Cardiac muscle cell (in vitro differentiated cells and primary cell): ENCODE measurements at regions not wholly inside any gene's neighbourhood (a gene's known extent, or its start where the extent isn't known, plus 50 kb on each side); places are given as distances from the start of the nearest gene placed in this dataset.

Source experiments
- DNase-seq, 2 donors: peaks; one replicate each; pipeline versions ENCODE4 v3.0.0 to v3.0.0-alpha.2; 2010 to 2017; ENCODE audit warnings: low read depth in 1 of 2, low spot score in 1 of 2
- H3K27ac ChIP-seq: fragments of 200-600 bp; sonication (generic); 2 replicates; pipeline ENCODE4 v1.5.1; 2016
- H3K27me3 ChIP-seq: fragments of 200-600 bp; sonication (generic); 2 replicates; pipeline ENCODE4 v1.6.0; 2016; ENCODE audit warnings: control low read depth
- H3K36me3 ChIP-seq: fragments of 200-600 bp; sonication (generic); 2 replicates; pipeline ENCODE4 v1.5.1; 2016; ENCODE audit warnings: control low read depth
- H3K4me1 ChIP-seq: fragments of 200-600 bp; sonication (generic); 2 replicates; pipeline ENCODE4 v1.8.1; 2017; ENCODE audit warnings: low read depth, mild to moderate bottlenecking, mixed run types
- H3K4me3 ChIP-seq: fragments of 200-600 bp; sonication (generic); 2 replicates; pipeline ENCODE4 v1.5.1; 2016; ENCODE audit warnings: mild to moderate bottlenecking
- H3K9me3 ChIP-seq: fragments of 200-600 bp; sonication (generic); 2 replicates; pipeline ENCODE4 v1.5.1; 2017; ENCODE audit warnings: low read depth, mild to moderate bottlenecking, control low read depth
- TF ChIP-seq, protein P1 (sequence below): IDR thresholded peaks from 2 replicates; pipeline ENCODE4 v1.5.1; 2012; ENCODE audit warnings: low read depth, mild to moderate bottlenecking, low read length

DNA sequence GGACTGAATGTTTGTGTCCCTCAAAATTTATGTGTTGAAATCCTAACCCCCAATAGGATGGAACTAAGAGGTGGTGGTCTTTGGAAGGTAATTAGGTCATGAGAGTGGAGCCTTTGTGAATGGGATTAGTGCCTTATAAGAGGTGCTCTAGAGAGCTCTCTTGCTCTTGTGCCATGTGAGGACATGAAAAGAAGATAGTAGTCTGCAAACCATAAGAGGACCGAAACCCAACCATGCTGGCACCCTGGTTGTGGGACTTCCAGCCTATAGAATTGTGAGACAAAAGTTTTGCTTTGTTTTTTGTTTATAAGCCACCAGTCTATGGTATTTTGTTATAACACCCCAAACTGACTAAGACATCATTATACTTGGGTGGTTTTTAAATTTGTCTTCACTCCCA is 417.1 kb downstream of the ANKRD50 start:
- DNase-seq, result no peak
- H3K4me1 ChIP-seq, result no peaks in the 10 kb centered on the region
- H3K27ac ChIP-seq, result no peak overlapping the region
- TF ChIP-seq, protein P1, sequence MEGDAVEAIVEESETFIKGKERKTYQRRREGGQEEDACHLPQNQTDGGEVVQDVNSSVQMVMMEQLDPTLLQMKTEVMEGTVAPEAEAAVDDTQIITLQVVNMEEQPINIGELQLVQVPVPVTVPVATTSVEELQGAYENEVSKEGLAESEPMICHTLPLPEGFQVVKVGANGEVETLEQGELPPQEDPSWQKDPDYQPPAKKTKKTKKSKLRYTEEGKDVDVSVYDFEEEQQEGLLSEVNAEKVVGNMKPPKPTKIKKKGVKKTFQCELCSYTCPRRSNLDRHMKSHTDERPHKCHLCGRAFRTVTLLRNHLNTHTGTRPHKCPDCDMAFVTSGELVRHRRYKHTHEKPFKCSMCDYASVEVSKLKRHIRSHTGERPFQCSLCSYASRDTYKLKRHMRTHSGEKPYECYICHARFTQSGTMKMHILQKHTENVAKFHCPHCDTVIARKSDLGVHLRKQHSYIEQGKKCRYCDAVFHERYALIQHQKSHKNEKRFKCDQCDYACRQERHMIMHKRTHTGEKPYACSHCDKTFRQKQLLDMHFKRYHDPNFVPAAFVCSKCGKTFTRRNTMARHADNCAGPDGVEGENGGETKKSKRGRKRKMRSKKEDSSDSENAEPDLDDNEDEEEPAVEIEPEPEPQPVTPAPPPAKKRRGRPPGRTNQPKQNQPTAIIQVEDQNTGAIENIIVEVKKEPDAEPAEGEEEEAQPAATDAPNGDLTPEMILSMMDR, result no peak
- no peaks in the 10 kb centered on the region for H3K9me3 ChIP-seq
- H3K27me3 ChIP-seq, result no peaks in the 10 kb centered on the region
- H3K4me3 ChIP-seq, result no peak overlapping the region
- H3K36me3 ChIP-seq, result no peaks in the 10 kb centered on the region

DNA sequence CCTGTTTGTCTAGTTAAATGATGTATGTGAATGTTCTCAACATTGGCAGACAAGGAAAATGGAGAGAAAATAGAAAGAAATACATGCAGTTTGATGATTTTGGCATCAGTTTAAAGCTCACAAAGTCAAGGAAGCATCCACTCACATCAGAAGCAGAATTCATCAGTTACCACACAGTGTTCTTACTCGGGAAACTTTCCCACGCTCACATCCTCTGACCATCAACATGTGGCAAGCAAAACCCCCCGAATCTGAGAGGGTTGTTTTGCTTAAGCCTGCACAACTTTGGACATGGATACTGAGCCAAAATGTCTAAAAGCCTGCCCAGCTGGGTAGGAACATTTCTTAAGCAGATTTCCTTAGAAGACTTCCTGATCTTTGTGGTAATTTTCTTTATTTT is 407.6 kb downstream of the ANKRD50 start:
- no peaks in the 10 kb centered on the region for H3K27me3 ChIP-seq
- H3K9me3 ChIP-seq, result no peaks in the 10 kb centered on the region
- TF ChIP-seq, protein P1, result no peak
- no peak overlapping the region for H3K27ac ChIP-seq
- DNase-seq, result peak in 1 of 2 donors; percentile 9
- no peak overlapping the region for H3K4me3 ChIP-seq
- no peaks in the 10 kb centered on the region for H3K4me1 ChIP-seq
- no peaks in the 10 kb centered on the region for H3K36me3 ChIP-seq

DNA sequence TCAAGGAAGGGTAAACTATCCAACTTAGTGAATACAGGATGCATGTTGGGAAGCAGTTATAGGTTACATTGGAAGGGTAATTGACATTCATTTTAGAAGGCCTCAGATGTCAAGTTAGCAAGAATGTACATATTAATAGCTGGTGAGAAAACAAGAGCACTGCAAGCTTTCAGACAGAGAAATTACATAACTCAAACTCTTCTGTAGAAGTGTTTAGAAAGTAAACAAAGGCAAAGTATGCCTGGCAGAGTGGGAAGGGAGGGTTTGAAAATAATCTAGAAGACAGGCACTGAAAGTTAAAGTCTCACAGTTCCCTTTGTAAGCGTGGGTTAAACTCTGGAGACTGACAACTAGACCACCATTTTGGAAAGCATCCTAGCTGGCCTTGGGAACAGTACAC is 406.2 kb downstream of the ANKRD50 start:
- Histone ChIP-seq H3K4me3 (no peak overlapping the region), H3K27ac (no peak overlapping the region), H3K9me3 (no peaks in the 10 kb centered on the region), H3K4me1 (no peaks in the 10 kb centered on the region), H3K27me3 (no peaks in the 10 kb centered on the region), H3K36me3 (no peaks in the 10 kb centered on the region)
- TF ChIP-seq, protein P1, result no peak
- DNase-seq, result no peak

DNA sequence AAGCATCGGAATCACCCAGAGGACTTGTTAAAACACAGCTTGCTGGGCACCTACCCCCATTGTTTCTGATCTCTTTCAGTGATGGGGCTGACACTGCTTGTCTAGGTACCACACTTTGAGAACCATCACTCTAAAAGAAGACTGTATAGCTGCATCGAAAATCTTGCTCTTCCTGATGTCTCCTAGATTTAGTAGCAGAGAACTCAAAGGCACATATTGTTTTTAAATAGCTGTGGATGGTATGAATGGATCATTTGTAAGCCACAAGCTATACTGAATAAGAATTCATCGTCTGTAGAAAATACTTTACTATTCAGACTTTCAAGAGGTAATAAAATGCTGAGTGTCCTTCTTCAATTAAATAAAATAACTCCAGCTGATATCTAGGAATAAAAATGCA is 405.4 kb downstream of the ANKRD50 start:
- H3K27me3 ChIP-seq, result no peaks in the 10 kb centered on the region
- no peaks in the 10 kb centered on the region for H3K9me3 ChIP-seq
- H3K4me1 ChIP-seq, result no peaks in the 10 kb centered on the region
- H3K4me3 ChIP-seq, result no peak overlapping the region
- H3K36me3 ChIP-seq, result no peaks in the 10 kb centered on the region
- TF ChIP-seq, protein P1, result no peak
- H3K27ac ChIP-seq, result no peak overlapping the region
- no peak for DNase-seq

DNA sequence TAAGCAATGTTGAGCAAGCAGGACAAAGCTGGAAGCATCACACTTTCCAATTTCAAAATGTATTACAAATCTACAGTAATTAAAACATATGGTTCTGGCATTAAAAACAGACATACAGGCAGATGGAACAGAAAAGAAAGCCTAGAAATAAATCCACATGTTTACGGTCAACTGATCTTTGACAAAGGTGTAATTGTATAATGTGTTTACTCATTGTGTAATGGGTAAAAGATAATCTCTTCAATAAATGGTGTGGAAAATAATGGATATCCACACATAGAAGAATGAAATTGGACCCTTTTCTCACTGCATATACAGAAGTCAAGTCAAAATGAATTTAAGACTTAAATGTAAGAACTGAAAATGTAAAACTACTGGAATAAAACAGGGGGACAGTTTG is 394.2 kb downstream of the ANKRD50 start:
- Histone ChIP-seq H3K27me3 (no peaks in the 10 kb centered on the region), H3K27ac (no peak overlapping the region), H3K4me1 (peaks cover 13% of the 10 kb centered on the region), H3K4me3 (no peak overlapping the region), H3K36me3 (no peaks in the 10 kb centered on the region), H3K9me3 (no peaks in the 10 kb centered on the region)
- TF ChIP-seq, protein P1, result no peak
- DNase-seq, result no peak

DNA sequence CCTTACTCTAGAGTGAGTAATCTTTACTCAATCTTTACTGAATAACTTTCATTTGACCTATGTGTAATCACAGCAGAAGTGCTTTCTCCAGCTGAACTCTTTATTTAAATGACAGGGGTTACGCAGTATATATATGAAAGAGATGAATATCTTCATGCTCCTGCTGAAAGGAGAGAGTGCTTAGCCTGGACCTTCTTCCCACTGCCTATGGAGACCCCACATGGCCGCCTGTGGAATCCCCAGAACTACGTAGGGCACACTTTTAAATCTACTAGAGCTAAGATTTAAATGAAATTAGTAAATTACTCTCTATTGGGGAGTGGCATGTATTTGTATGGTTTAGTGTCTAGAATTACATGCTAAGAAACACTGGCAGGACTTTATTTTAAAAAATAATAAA is 391.2 kb downstream of the ANKRD50 start:
- Histone ChIP-seq H3K36me3 (no peaks in the 10 kb centered on the region), H3K4me3 (no peak overlapping the region), H3K27ac (no peak overlapping the region), H3K4me1 (peaks cover 13% of the 10 kb centered on the region), H3K27me3 (no peaks in the 10 kb centered on the region), H3K9me3 (no peaks in the 10 kb centered on the region)
- DNase-seq, result peak; percentile 36 to 54
- TF ChIP-seq, protein P1, result peak; percentile 32
